ENCODE measurements at regions not wholly inside any gene's neighbourhood (a gene's known extent, or its start where the extent isn't known, plus 50 kb on each side); places are given as distances from the start of the nearest gene placed in this dataset.

GRCh38 chr1:29388170-29388569 lies 151.8 kb downstream of the PTPRU start:
- no peak for TF ChIP-seq POLR2AphosphoS5 (IDR thresholded peaks at IDR 0.05)
- no peak for TF ChIP-seq POLR2A (IDR thresholded peaks at IDR 0.05)
- no peak for TF ChIP-seq CTCF (IDR thresholded peaks at IDR 0.05 in 8 of 11, conservative IDR thresholded peaks at IDR 0.05 in 3 of 11)

Data from spleen (tissue), 7 donors.